ENCODE measurements at regions not wholly inside any gene's neighbourhood (a gene's known extent, or its start where the extent isn't known, plus 50 kb on each side); places are given as distances from the start of the nearest gene placed in this dataset.

- H3K27ac ChIP-seq, result no peak overlapping the region
- TF ChIP-seq CTCF (IDR thresholded peaks at IDR 0.05), result no peak
- no peak for DNase-seq (ENCODE audit: low spot score)
- H3K4me3 ChIP-seq, result no peak overlapping the region
These were observed 89.5 kb upstream of the VEGFC start for GRCh38 chr4:176882206-176882605.

GRCh38 chr4:176883108-176883550 is 90.4 kb upstream of the VEGFC start:
- no peak overlapping the region for H3K4me3 ChIP-seq
- TF ChIP-seq CTCF (IDR thresholded peaks at IDR 0.05), result no peak
- DNase-seq (ENCODE audit: low spot score), result no peak
- no peak overlapping the region for H3K27ac ChIP-seq

- Histone ChIP-seq H3K4me3 (no peak overlapping the region), H3K27ac (no peak overlapping the region)
- DNase-seq (ENCODE audit: low spot score), result no peak
- TF ChIP-seq CTCF (IDR thresholded peaks at IDR 0.05), result no peak
These were observed 91.1 kb upstream of the VEGFC start for GRCh38 chr4:176883681-176884418.

- no peak overlapping the region for H3K4me3 ChIP-seq
- TF ChIP-seq CTCF (IDR thresholded peaks at IDR 0.05), result no peak
- DNase-seq (ENCODE audit: low spot score), result no peak
- no peak overlapping the region for H3K27ac ChIP-seq
These were observed 92.5 kb upstream of the VEGFC start for GRCh38 chr4:176885224-176885623.

- Histone ChIP-seq H3K4me3 (no peak overlapping the region), H3K27ac (no peak overlapping the region)
- no peak for TF ChIP-seq CTCF (IDR thresholded peaks at IDR 0.05)
- no peak for DNase-seq (ENCODE audit: low spot score)
These were observed 93.4 kb upstream of the VEGFC start for GRCh38 chr4:176886135-176886534.

- Histone ChIP-seq H3K27ac (no peak overlapping the region), H3K4me3 (no peak overlapping the region)
- TF ChIP-seq CTCF (IDR thresholded peaks at IDR 0.05), result no peak
- no peak for DNase-seq (ENCODE audit: low spot score)
These were observed 97.1 kb upstream of the VEGFC start for GRCh38 chr4:176889776-176890175.

- Histone ChIP-seq H3K4me3 (no peak overlapping the region), H3K27ac (no peak overlapping the region)
- TF ChIP-seq CTCF (IDR thresholded peaks at IDR 0.05), result no peak
- no peak for DNase-seq (ENCODE audit: low spot score)
These were observed 101.8 kb upstream of the VEGFC start for GRCh38 chr4:176894498-176894897.
